ENCODE measurements at regions not wholly inside any gene's neighbourhood (a gene's known extent, or its start where the extent isn't known, plus 50 kb on each side); places are given as distances from the start of the nearest gene placed in this dataset.

GRCh38 chr3:76930712-76931111, 109.2 kb upstream of the ROBO2 start:
- TF ChIP-seq, protein P1, sequence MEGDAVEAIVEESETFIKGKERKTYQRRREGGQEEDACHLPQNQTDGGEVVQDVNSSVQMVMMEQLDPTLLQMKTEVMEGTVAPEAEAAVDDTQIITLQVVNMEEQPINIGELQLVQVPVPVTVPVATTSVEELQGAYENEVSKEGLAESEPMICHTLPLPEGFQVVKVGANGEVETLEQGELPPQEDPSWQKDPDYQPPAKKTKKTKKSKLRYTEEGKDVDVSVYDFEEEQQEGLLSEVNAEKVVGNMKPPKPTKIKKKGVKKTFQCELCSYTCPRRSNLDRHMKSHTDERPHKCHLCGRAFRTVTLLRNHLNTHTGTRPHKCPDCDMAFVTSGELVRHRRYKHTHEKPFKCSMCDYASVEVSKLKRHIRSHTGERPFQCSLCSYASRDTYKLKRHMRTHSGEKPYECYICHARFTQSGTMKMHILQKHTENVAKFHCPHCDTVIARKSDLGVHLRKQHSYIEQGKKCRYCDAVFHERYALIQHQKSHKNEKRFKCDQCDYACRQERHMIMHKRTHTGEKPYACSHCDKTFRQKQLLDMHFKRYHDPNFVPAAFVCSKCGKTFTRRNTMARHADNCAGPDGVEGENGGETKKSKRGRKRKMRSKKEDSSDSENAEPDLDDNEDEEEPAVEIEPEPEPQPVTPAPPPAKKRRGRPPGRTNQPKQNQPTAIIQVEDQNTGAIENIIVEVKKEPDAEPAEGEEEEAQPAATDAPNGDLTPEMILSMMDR (conservative IDR thresholded peaks at IDR 0.05; ENCODE audit: low read length), result no peak
- TF ChIP-seq EZH2phosphoT487 (IDR thresholded peaks at IDR 0.05; ENCODE audit: borderline replicate concordance, low read depth, low read length), result no peak
